CD14-positive monocyte (primary cell): ENCODE measurements at regions not wholly inside any gene's neighbourhood (a gene's known extent, or its start where the extent isn't known, plus 50 kb on each side); places are given as distances from the start of the nearest gene placed in this dataset.

Experiments used
- DNase-seq, 3 donors: peaks; one replicate each; pipeline ENCODE4 v3.0.0-alpha.2; 2011 to 2022
- H2AFZ ChIP-seq: 2 replicates; pipeline ENCODE4 v1.6.0; 2012; ENCODE audit warnings: mild to moderate bottlenecking, low read depth, low read length, inconsistent platforms; ENCODE audit not compliant: insufficient read depth, poor library complexity, severe bottlenecking
- H3K27ac ChIP-seq, 2 donors: 1 replicate in 1 of 2; 2 replicates in 1 of 2; pipeline ENCODE4 v1.5.1; 2012 to 2013; ENCODE audit warnings: low read length in 2 of 2, control low read depth in 1 of 2, inconsistent platforms in 1 of 2, low read depth in 1 of 2, mild to moderate bottlenecking in 1 of 2
- H3K27me3 ChIP-seq, 2 donors: one replicate each; pipeline versions ENCODE4 v1.6.0 to v1.6.1; 2011 to 2013; ENCODE audit warnings: low read length in 2 of 2; ENCODE audit not compliant: control insufficient read depth in 2 of 2, insufficient read depth in 2 of 2
- H3K36me3 ChIP-seq, 2 donors: replicated peaks in 1 of 2; 1 replicate in 1 of 2; 2 replicates in 1 of 2; pipeline versions ENCODE4 v1.5.1 to v1.6.1; 2012 to 2013; ENCODE audit warnings: low read length in 2 of 2, control low read depth in 1 of 2, inconsistent platforms in 1 of 2, mild to moderate bottlenecking in 1 of 2; ENCODE audit not compliant: insufficient read depth in 2 of 2, control insufficient read depth in 1 of 2
- H3K4me1 ChIP-seq, 2 donors: 1 replicate in 1 of 2; 2 replicates in 1 of 2; pipeline versions ENCODE4 v1.5.1 to v1.6.1; 2012 to 2013; ENCODE audit warnings: low read length in 2 of 2, control low read depth in 1 of 2, inconsistent platforms in 1 of 2, mild to moderate bottlenecking in 1 of 2, moderate library complexity in 1 of 2; ENCODE audit not compliant: insufficient read depth in 2 of 2, control insufficient read depth in 1 of 2
- H3K4me2 ChIP-seq: replicated peaks from 2 replicates; pipeline ENCODE3; 2012; ENCODE audit warnings: low read length, moderate library complexity, mild to moderate bottlenecking; ENCODE audit not compliant: poor library complexity, severe bottlenecking; ENCODE audit errors: extremely low read depth
- H3K4me3 ChIP-seq, 3 experiments: fragments of 200-600 bp in 1 of 3; sonication (generic) in 1 of 3; replicated peaks in 1 of 3; 1 replicate in 2 of 3; 2 replicates in 1 of 3; pipeline ENCODE4 v1.5.1; 2011 to 2013; ENCODE audit warnings: low read length in 3 of 3, mild to moderate bottlenecking in 3 of 3, control low read depth in 2 of 3, low read depth in 2 of 3, inconsistent platforms in 1 of 3, moderate library complexity in 1 of 3
- H3K79me2 ChIP-seq: 2 replicates; pipeline ENCODE4 v1.6.0; 2012; ENCODE audit warnings: mild to moderate bottlenecking, control low read depth, inconsistent platforms, low read length, moderate library complexity; ENCODE audit not compliant: insufficient read depth
- H3K9ac ChIP-seq: 2 replicates; pipeline ENCODE4 v1.6.0; 2017; ENCODE audit warnings: low read length, mild to moderate bottlenecking; ENCODE audit not compliant: insufficient read depth, poor library complexity, severe bottlenecking
- H3K9me3 ChIP-seq, 2 donors: replicated peaks in 1 of 2; 1 replicate in 1 of 2; 2 replicates in 1 of 2; pipeline versions ENCODE4 v1.5.1 to v1.6.1; 2012 to 2013; ENCODE audit warnings: low read length in 2 of 2, control low read depth in 1 of 2; ENCODE audit not compliant: control insufficient read depth in 1 of 2, insufficient read depth in 1 of 2
- H4K20me1 ChIP-seq: 2 replicates; pipeline ENCODE4 v1.6.0; 2012; ENCODE audit warnings: mild to moderate bottlenecking, low read length, control low read depth, moderate library complexity; ENCODE audit not compliant: insufficient read depth
- H3K27ac Mint-ChIP-seq, 7 donors: one replicate each; pipeline ENCODE4 v1.8.0; 2020; ENCODE audit warnings: mild to moderate bottlenecking in 7 of 7, mixed read lengths in 7 of 7, moderate library complexity in 6 of 7, inconsistent platforms in 2 of 7
- H3K27me3 Mint-ChIP-seq, 3 donors: one replicate each; pipeline ENCODE4 v1.8.0; 2021 to 2022; ENCODE audit warnings: low read depth in 3 of 3, mild to moderate bottlenecking in 3 of 3, mixed read lengths in 3 of 3, moderate library complexity in 3 of 3, inconsistent platforms in 1 of 3
- H3K36me3 Mint-ChIP-seq, 2 donors: one replicate each; pipeline ENCODE4 v1.8.0; 2020; ENCODE audit warnings: mixed read lengths in 2 of 2, inconsistent platforms in 1 of 2, mild to moderate bottlenecking in 1 of 2
- H3K4me1 Mint-ChIP-seq: one replicate; pipeline ENCODE4 v1.8.0; 2020; ENCODE audit warnings: mild to moderate bottlenecking, mixed read lengths
- H3K4me3 Mint-ChIP-seq, 2 donors: one replicate each; pipeline ENCODE4 v1.8.0; 2020; ENCODE audit warnings: mild to moderate bottlenecking in 2 of 2, mixed read lengths in 2 of 2, moderate library complexity in 1 of 2
- H3K9me3 Mint-ChIP-seq, 7 donors: one replicate each; pipeline ENCODE4 v1.8.0; 2020 to 2022; ENCODE audit warnings: mixed read lengths in 7 of 7, mild to moderate bottlenecking in 6 of 7, moderate library complexity in 6 of 7, inconsistent platforms in 2 of 7
- WGBS: methylation state at CpG from one replicate; pipeline ENCODE4 v1.1.5; 2013; ENCODE audit warnings: missing lambda C conversion rate; ENCODE audit not compliant: insufficient coverage; 5-methylcytosine and 5-hydroxymethylcytosine counted together
- intact Hi-C, 2 donors: fragments of 100-400 bp; cut with micrococcal nuclease; formaldehyde crosslinking; loops; one replicate each; pipeline versions ENCODE4 v1.15.0 to v1.15.1; 2023
- TF ChIP-seq, protein P1 (sequence below): fragments of 200-600 bp; IDR thresholded peaks from one replicate; pipeline ENCODE4 v1.8.0; 2022; ENCODE audit warnings: antibody characterized with exemption, mild to moderate bottlenecking

DNA sequence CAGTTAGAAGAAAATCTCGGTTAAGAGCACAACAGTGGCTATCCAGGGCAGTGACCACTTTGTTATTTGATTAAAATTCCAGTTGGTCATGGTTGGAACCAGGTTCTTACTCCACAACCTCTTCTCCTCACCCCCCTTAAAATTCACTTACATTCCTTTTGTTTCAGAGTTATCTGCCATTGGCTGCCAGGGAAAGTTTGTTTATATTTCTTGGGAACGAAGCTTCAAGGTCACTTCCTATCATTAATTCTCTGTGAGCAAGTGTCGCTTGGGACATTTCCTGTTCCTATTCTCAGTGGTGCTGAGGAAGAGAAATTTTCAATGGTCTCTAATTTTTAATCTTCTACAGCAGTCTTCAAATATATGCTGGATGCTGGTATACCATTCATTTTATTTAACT, 121.1 kb upstream of the COL21A1 start:
- TF ChIP-seq, protein P1, sequence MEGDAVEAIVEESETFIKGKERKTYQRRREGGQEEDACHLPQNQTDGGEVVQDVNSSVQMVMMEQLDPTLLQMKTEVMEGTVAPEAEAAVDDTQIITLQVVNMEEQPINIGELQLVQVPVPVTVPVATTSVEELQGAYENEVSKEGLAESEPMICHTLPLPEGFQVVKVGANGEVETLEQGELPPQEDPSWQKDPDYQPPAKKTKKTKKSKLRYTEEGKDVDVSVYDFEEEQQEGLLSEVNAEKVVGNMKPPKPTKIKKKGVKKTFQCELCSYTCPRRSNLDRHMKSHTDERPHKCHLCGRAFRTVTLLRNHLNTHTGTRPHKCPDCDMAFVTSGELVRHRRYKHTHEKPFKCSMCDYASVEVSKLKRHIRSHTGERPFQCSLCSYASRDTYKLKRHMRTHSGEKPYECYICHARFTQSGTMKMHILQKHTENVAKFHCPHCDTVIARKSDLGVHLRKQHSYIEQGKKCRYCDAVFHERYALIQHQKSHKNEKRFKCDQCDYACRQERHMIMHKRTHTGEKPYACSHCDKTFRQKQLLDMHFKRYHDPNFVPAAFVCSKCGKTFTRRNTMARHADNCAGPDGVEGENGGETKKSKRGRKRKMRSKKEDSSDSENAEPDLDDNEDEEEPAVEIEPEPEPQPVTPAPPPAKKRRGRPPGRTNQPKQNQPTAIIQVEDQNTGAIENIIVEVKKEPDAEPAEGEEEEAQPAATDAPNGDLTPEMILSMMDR = no peak
- peak in 1 of 3 donors; percentile 35 for DNase-seq
- H3K27me3 ChIP-seq = no peaks in the 10 kb centered on the region
- Mint-ChIP-seq H3K4me1 (peaks cover 51% of the 10 kb centered on the region), H3K27ac (peak overlapping the region in 2 of 7 donors; percentile 3 to 22), H3K9me3 (no peaks in the 10 kb centered on the region), H3K36me3 (peaks cover 6 to 7% of the 10 kb centered on the region in 2 donors), H3K27me3 (peaks cover 2 to 8% (median 5%) of the 10 kb centered on the region in 3 donors), H3K4me3 (no peak overlapping the region)
- no peaks in the 10 kb centered on the region for H3K36me3 ChIP-seq
- intact Hi-C loops = loop anchor here in 1 of 2 donors (10.0 kb wide), 2 partner anchors 226 to 386 kb away; no protein-coding TSS in a partner anchor
- H3K79me2 ChIP-seq = no peaks in the 10 kb centered on the region
- H3K9me3 ChIP-seq = no peaks in the 10 kb centered on the region
- H2AFZ ChIP-seq = no peak overlapping the region
- no peak overlapping the region for H3K9ac ChIP-seq
- no peak overlapping the region for H3K27ac ChIP-seq
- peaks cover 9 to 18% of the 10 kb centered on the region in 2 donors for H3K4me1 ChIP-seq
- WGBS = no CpG with 5 or more reads among the region's 3 CpGs
- H3K4me2 ChIP-seq = no peak overlapping the region
- no peaks in the 10 kb centered on the region for H4K20me1 ChIP-seq
- no peak overlapping the region for H3K4me3 ChIP-seq

DNA sequence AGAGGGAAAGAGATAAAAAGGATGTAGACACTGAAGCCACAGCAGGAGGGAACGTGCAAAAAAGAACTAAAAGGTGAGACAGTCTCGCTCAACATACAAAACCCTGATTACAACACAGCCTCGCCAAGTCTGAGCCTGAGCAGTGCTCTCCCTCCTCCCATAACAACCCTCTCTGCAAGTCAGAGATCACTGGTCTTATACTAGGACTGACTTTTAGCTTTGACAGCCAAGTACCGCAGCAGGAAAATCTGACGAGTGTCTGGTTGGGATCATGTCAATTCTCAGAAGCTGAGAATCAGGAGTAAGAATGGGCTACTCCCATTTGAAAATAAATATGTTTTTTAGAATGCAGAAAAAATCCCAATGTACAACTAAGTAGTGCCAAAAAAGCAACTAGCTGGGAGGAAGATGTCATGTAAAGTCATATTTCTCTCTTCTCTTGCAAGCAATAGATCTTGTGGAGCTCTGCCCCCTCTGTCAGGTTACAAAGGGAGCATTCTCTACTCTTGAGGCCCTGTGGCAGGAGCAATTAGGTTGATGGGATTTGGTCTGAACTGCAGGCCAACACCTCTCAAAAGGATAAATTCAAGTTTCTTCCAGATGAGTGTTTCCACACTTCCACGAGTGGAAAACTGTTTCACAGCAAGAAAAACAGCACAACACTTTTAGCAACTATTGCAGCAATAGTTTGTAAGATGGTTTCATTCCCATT, 118.9 kb upstream of the COL21A1 start:
- no peak for DNase-seq
- Histone ChIP-seq H3K27ac (no peak overlapping the region), H4K20me1 (no peaks in the 10 kb centered on the region), H3K27me3 (no peaks in the 10 kb centered on the region), H3K4me2 (no peak overlapping the region), H3K4me3 (no peak overlapping the region), H3K9me3 (no peaks in the 10 kb centered on the region), H2AFZ (no peak overlapping the region), H3K9ac (no peak overlapping the region), H3K36me3 (no peaks in the 10 kb centered on the region), H3K79me2 (no peaks in the 10 kb centered on the region), H3K4me1 (peaks cover 9 to 18% of the 10 kb centered on the region in 2 donors)
- TF ChIP-seq, protein P1 = no peak
- Mint-ChIP-seq H3K4me1 (peaks cover 37% of the 10 kb centered on the region), H3K9me3 (no peaks in the 10 kb centered on the region), H3K36me3 (peaks cover 0 to 2% of the 10 kb centered on the region in 2 donors), H3K4me3 (no peak overlapping the region), H3K27me3 (peaks cover 0 to 4% (median 3%) of the 10 kb centered on the region in 3 donors), H3K27ac (peak overlapping the region in 1 of 7 donors; percentile 11)
- WGBS = no CpG with 5 or more reads among the region's 6 CpGs
- intact Hi-C loops = loop anchor here in 1 of 2 donors (10.0 kb wide), 2 partner anchors 229 to 389 kb away; no protein-coding TSS in a partner anchor
